Neural cell (in vitro differentiated cells): ENCODE measurements at regions not wholly inside any gene's neighbourhood (a gene's known extent, or its start where the extent isn't known, plus 50 kb on each side); places are given as distances from the start of the nearest gene placed in this dataset.

Experiments used
- H2AFZ ChIP-seq: fragments of 200-600, 300-800 bp; sonication (generic), shearing (Covaris generic); 2 replicates; pipeline ENCODE4 v1.6.0; 2014; ENCODE audit warnings: low read depth, mild to moderate bottlenecking, antibody characterized with exemption, low read length, moderate library complexity
- H3F3A ChIP-seq: fragments of 200-600 bp; shearing (Covaris generic); 2 replicates; pipeline ENCODE4 v1.6.1; 2016; ENCODE audit warnings: mild to moderate bottlenecking, moderate library complexity, mixed read lengths, antibody characterized with exemption, low read length; ENCODE audit not compliant: insufficient read depth, poor library complexity, severe bottlenecking
- H3K27ac ChIP-seq: fragments of 200-600, 300-800 bp; sonication (generic), shearing (Covaris generic); 2 replicates; pipeline ENCODE4 v1.5.1; 2014; ENCODE audit warnings: mild to moderate bottlenecking, low read length, moderate library complexity
- H3K27me3 ChIP-seq: fragments of 300-800, 200-600 bp; sonication (generic), shearing (Covaris generic); 2 replicates; pipeline ENCODE4 v1.6.0; 2014; ENCODE audit warnings: mild to moderate bottlenecking, low read depth, low read length, moderate library complexity; ENCODE audit not compliant: insufficient read depth
- H3K36me3 ChIP-seq: fragments of 300-800, 200-600 bp; sonication (generic), shearing (Covaris generic); 2 replicates; pipeline ENCODE4 v1.5.1; 2014; ENCODE audit warnings: mild to moderate bottlenecking, antibody characterized with exemption, low read length, moderate library complexity; ENCODE audit not compliant: insufficient read depth
- H3K4me2 ChIP-seq: fragments of 300-800, 200-600 bp; sonication (generic), shearing (Covaris generic); 2 replicates; pipeline ENCODE4 v1.6.0; 2014; ENCODE audit warnings: mild to moderate bottlenecking, low read length
- H3K4me3 ChIP-seq: fragments of 300-800, 200-600 bp; sonication (generic), shearing (Covaris generic); 2 replicates; pipeline ENCODE4 v1.5.1; 2014; ENCODE audit warnings: mild to moderate bottlenecking, low read length, moderate library complexity
- H3K79me2 ChIP-seq: fragments of 200-600 bp; shearing (Covaris generic); replicated peaks from 2 replicates; pipeline ENCODE4 v1.6.0; 2014; ENCODE audit warnings: mild to moderate bottlenecking, low read length, moderate library complexity; ENCODE audit not compliant: insufficient read depth
- H3K9ac ChIP-seq: fragments of 300-800, 200-600 bp; sonication (generic), shearing (Covaris generic); 2 replicates; pipeline ENCODE4 v1.6.1; 2016; ENCODE audit warnings: mild to moderate bottlenecking, low read length, mixed read lengths
- H3K9me2 ChIP-seq: fragments of 200-600 bp; shearing (Covaris generic); 2 replicates; pipeline ENCODE4 v1.6.1; 2016; ENCODE audit warnings: mild to moderate bottlenecking, low read length, mixed read lengths; ENCODE audit not compliant: insufficient read depth
- H3K9me3 ChIP-seq: fragments of 200-600, 300-800 bp; sonication (generic), shearing (Covaris generic); 2 replicates; pipeline ENCODE4 v1.6.1; 2016; ENCODE audit warnings: mild to moderate bottlenecking, mixed run types, low read length, moderate library complexity, mixed read lengths
- H4K20me1 ChIP-seq: fragments of 200-600 bp; shearing (Covaris generic); 2 replicates; pipeline ENCODE4 v1.6.1; 2016; ENCODE audit warnings: mild to moderate bottlenecking, mixed run types; ENCODE audit not compliant: insufficient read depth
- CTCF ChIP-seq: fragments of 450-650 bp; IDR thresholded peaks from 2 replicates; pipeline ENCODE4 v1.5.1; 2014; ENCODE audit warnings: antibody characterized with exemption, mild to moderate bottlenecking, moderate library complexity; ENCODE audit not compliant: poor library complexity, severe bottlenecking
- EP300 ChIP-seq: fragments of 450-650 bp; conservative IDR thresholded peaks from 2 replicates; pipeline ENCODE4 v1.6.1; 2014; ENCODE audit warnings: antibody characterized with exemption, mild to moderate bottlenecking, moderate library complexity; ENCODE audit not compliant: poor library complexity, severe bottlenecking
- EZH2 ChIP-seq: fragments of 200-600, 300-800 bp; shearing (Covaris generic), sonication (generic); IDR thresholded peaks from 2 replicates; pipeline ENCODE4 v1.6.1; 2014; ENCODE audit warnings: antibody characterized with exemption, low read length, borderline replicate concordance, mild to moderate bottlenecking; ENCODE audit not compliant: insufficient read depth, poor library complexity, severe bottlenecking
- MXI1 ChIP-seq: fragments of 450-650 bp; conservative IDR thresholded peaks from 2 replicates; pipeline ENCODE4 v1.6.1; 2014; ENCODE audit warnings: antibody characterized with exemption, mild to moderate bottlenecking; ENCODE audit not compliant: poor library complexity, severe bottlenecking
- POLR2AphosphoS5 ChIP-seq: IDR thresholded peaks from 2 replicates; pipeline ENCODE4 v1.6.1; 2012
- RAD21 ChIP-seq: fragments of 450-650 bp; conservative IDR thresholded peaks from 2 replicates; pipeline ENCODE4 v1.6.1; 2014; ENCODE audit warnings: antibody characterized with exemption, mild to moderate bottlenecking, moderate library complexity
- REST ChIP-seq: IDR thresholded peaks from 2 replicates; pipeline ENCODE4 v1.6.1; 2012; ENCODE audit warnings: borderline replicate concordance
- SMC3 ChIP-seq: fragments of 450-650 bp; conservative IDR thresholded peaks from 2 replicates; pipeline ENCODE4 v1.6.1; 2014; ENCODE audit warnings: antibody characterized with exemption, mild to moderate bottlenecking, moderate library complexity; ENCODE audit not compliant: poor library complexity
- TAF1 ChIP-seq: IDR thresholded peaks from 2 replicates; pipeline ENCODE4 v1.6.1; 2012; ENCODE audit warnings: low read depth

GRCh38 chr20:60064554-60065196, 106.5 kb downstream of the CDH26 start:
- no peak overlapping the region for H3K4me3 ChIP-seq
- no peaks in the 10 kb centered on the region for H4K20me1 ChIP-seq
- no peaks in the 10 kb centered on the region for H3K79me2 ChIP-seq
- H3K9me3 ChIP-seq, result no peaks in the 10 kb centered on the region
- no peak overlapping the region for H3K27ac ChIP-seq
- H3K4me2 ChIP-seq, result no peak overlapping the region
- H2AFZ ChIP-seq, result no peak overlapping the region
- TF ChIP-seq EZH2 (no peak), POLR2AphosphoS5 (no peak), EP300 (no peak)
- no peaks in the 10 kb centered on the region for H3K9me2 ChIP-seq
- H3F3A ChIP-seq, result no peaks in the 10 kb centered on the region
- H3K9ac ChIP-seq, result no peak overlapping the region
- H3K27me3 ChIP-seq, result no peaks in the 10 kb centered on the region
- H3K36me3 ChIP-seq, result no peaks in the 10 kb centered on the region

GRCh38 chr20:60065741-60066437, 107.7 kb downstream of the CDH26 start:
- H3K36me3 ChIP-seq, result no peaks in the 10 kb centered on the region
- H3K9ac ChIP-seq, result no peak overlapping the region
- no peaks in the 10 kb centered on the region for H3K9me3 ChIP-seq
- H3K27me3 ChIP-seq, result no peaks in the 10 kb centered on the region
- no peaks in the 10 kb centered on the region for H3F3A ChIP-seq
- no peaks in the 10 kb centered on the region for H3K9me2 ChIP-seq
- no peak overlapping the region for H3K4me2 ChIP-seq
- no peak overlapping the region for H3K27ac ChIP-seq
- no peak overlapping the region for H2AFZ ChIP-seq
- TF ChIP-seq REST (no peak), EZH2 (no peak), SMC3 (no peak), MXI1 (no peak), CTCF (no peak), TAF1 (no peak), RAD21 (no peak), EP300 (no peak), POLR2AphosphoS5 (no peak)
- H3K79me2 ChIP-seq, result no peaks in the 10 kb centered on the region
- no peaks in the 10 kb centered on the region for H4K20me1 ChIP-seq
- no peak overlapping the region for H3K4me3 ChIP-seq
